Esophagus muscularis mucosa (tissue), 4 donors: ENCODE measurements at regions not wholly inside any gene's neighbourhood (a gene's known extent, or its start where the extent isn't known, plus 50 kb on each side); places are given as distances from the start of the nearest gene placed in this dataset.

ENCODE experiments used
- DNase-seq: peaks from one replicate; pipeline ENCODE4 v3.0.0-alpha.2; 2017; ENCODE audit errors: extremely low spot score
- H3K27ac ChIP-seq, 4 donors: fragments of 200-600 bp; sonication (generic); replicated peaks in 1 of 4; 1 replicate in 3 of 4; 2 replicates in 1 of 4; pipeline ENCODE4 v1.5.1; 2016 to 2019; ENCODE audit warnings: mild to moderate bottlenecking in 1 of 4
- H3K27me3 ChIP-seq, 4 donors: fragments of 200-600 bp; sonication (generic); one replicate each; pipeline versions ENCODE4 v1.5.1 to v1.6.0; 2016 to 2019
- H3K36me3 ChIP-seq, 4 donors: fragments of 200-600 bp; sonication (generic); one replicate each; pipeline ENCODE4 v1.5.1; 2016 to 2019
- H3K4me1 ChIP-seq, 4 donors: fragments of 200-600 bp; sonication (generic); one replicate each; pipeline ENCODE4 v1.5.1; 2016 to 2019
- H3K4me3 ChIP-seq, 4 donors: fragments of 200-600 bp; sonication (generic); 1 replicate in 2 of 4; 2 replicates in 2 of 4; pipeline ENCODE4 v1.5.1; 2016 to 2019; ENCODE audit warnings: mild to moderate bottlenecking in 4 of 4, moderate library complexity in 1 of 4
- H3K9me3 ChIP-seq, 4 donors: fragments of 200-600 bp; sonication (generic); 1 replicate in 3 of 4; 2 replicates in 1 of 4; pipeline ENCODE4 v1.5.1; 2016 to 2019
- EP300 ChIP-seq: sonication (generic); formaldehyde crosslinking; IDR thresholded peaks from one replicate; pipeline ENCODE4 v1.6.1; 2017; ENCODE audit warnings: antibody characterized with exemption
- POLR2A ChIP-seq: fragments of 450-650 bp; IDR thresholded peaks from one replicate; pipeline ENCODE4 v1.6.1; 2017; ENCODE audit warnings: antibody characterized with exemption, moderate library complexity, mild to moderate bottlenecking, low read depth
- POLR2AphosphoS5 ChIP-seq, 2 donors: sonication (generic); formaldehyde crosslinking; IDR thresholded peaks; one replicate each; pipeline ENCODE4 v1.6.1; 2017; ENCODE audit warnings: antibody characterized with exemption in 2 of 2
- WGBS: methylation state at CpG from one replicate; pipeline ENCODE4 v1.1.5; 2018; 5-methylcytosine and 5-hydroxymethylcytosine counted together
- intact Hi-C: fragments of 100-400 bp; cut with DNase I; formaldehyde crosslinking; loops from one replicate; pipeline ENCODE4 v1.15.1; 2023
- TF ChIP-seq, protein P1 (sequence below), 3 experiments: fragments of 200-600 bp in 2 of 3; fragments of 450-650 bp in 1 of 3; sonication (generic) in 2 of 3; IDR thresholded peaks; one replicate each; pipeline ENCODE4 v1.5.1; 2017 to 2019; ENCODE audit warnings: antibody characterized with exemption in 3 of 3, mild to moderate bottlenecking in 2 of 3, moderate library complexity in 1 of 3

DNA sequence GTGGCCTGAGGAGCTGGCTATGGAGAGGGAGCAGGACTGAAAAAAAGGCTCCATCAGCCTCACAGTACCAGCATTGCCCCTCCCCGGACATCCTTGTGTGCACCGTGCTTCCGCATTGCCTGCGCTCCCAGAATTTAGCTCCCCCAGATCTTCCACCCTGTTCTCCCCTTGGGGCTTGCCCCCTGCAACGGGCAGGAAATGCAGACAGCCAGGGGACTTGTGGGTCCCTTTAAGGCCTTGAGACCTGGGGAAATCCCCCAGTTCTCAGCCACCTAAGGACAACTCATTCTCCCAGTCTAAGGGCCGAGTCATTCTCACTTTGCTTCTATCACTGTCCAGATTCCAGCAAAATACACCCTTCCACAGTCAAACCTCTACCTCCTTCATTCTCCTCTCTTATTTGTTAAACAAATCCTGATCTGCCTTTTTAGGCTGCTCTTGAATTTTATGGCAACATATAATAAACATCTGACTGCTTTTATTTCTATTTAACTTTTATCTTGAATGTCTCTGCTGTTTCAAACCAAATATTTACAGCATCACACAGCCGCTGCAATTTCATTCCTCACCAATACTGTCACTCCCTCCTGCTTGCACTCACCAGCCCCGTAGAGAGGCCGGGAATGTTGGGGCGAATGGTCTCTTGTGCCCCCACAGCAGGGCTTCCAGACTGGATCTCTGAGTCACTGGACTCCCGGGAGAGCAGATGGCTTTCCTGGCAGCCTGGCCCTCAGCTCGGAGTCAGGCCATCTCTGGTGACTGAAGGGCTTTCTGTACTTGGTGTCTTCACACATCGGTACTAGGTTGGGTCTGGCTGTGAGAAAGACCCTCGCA is 221.9 kb downstream of the TSHZ3 start:
- Histone ChIP-seq H3K36me3 (no peaks in the 10 kb centered on the region), H3K4me1 (peaks cover 0 to 16% (median 13%) of the 10 kb centered on the region in 4 donors), H3K27ac (peak overlapping the region in 3 of 4 donors; percentile 33 to 53 (median 34)), H3K9me3 (no peaks in the 10 kb centered on the region), H3K27me3 (no peaks in the 10 kb centered on the region), H3K4me3 (no peak overlapping the region)
- DNase-seq: no peak
- TF ChIP-seq POLR2AphosphoS5 (IDR thresholded peaks at IDR 0.05): no peak
- no peak for TF ChIP-seq POLR2A
- TF ChIP-seq, protein P1, sequence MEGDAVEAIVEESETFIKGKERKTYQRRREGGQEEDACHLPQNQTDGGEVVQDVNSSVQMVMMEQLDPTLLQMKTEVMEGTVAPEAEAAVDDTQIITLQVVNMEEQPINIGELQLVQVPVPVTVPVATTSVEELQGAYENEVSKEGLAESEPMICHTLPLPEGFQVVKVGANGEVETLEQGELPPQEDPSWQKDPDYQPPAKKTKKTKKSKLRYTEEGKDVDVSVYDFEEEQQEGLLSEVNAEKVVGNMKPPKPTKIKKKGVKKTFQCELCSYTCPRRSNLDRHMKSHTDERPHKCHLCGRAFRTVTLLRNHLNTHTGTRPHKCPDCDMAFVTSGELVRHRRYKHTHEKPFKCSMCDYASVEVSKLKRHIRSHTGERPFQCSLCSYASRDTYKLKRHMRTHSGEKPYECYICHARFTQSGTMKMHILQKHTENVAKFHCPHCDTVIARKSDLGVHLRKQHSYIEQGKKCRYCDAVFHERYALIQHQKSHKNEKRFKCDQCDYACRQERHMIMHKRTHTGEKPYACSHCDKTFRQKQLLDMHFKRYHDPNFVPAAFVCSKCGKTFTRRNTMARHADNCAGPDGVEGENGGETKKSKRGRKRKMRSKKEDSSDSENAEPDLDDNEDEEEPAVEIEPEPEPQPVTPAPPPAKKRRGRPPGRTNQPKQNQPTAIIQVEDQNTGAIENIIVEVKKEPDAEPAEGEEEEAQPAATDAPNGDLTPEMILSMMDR (IDR thresholded peaks at IDR 0.05): no peak
- TF ChIP-seq EP300: no peak
- intact Hi-C loops: no loop called here
- 49% methylated on average over 11 of the region's 14 CpGs for WGBS

DNA sequence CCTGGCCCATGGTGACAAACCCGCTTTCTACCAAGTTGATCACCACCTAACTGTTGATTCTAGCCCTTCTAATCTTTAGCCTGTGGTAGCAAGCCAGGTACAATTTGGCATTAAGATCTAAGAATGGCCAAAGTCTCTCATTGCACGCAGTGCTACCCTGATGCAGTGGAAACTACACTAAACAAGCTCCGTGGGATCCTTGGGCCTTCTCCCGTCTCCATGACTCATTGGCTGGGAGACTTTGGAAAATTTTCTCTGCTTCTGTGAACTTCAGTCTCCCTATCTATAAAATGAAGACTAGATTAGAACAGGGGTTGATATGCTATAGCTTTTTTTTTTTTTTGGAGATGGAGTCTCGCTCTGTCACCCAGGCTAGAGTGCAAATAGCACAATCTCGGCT is 223.0 kb downstream of the TSHZ3 start:
- H3K4me3 ChIP-seq: no peak overlapping the region
- DNase-seq: no peak
- intact Hi-C loops: no loop called here
- H3K4me1 ChIP-seq: peaks cover 0 to 16% (median 13%) of the 10 kb centered on the region in 4 donors
- WGBS: 90% methylated on average over 6 of the region's 6 CpGs
- TF ChIP-seq EP300 (no peak), POLR2A (no peak), POLR2AphosphoS5 (IDR thresholded peaks at IDR 0.05) (no peak)
- TF ChIP-seq, protein P1 (IDR thresholded peaks at IDR 0.05): no peak
- H3K27ac ChIP-seq: no peak overlapping the region
- no peaks in the 10 kb centered on the region for H3K27me3 ChIP-seq
- no peaks in the 10 kb centered on the region for H3K36me3 ChIP-seq
- no peaks in the 10 kb centered on the region for H3K9me3 ChIP-seq

DNA sequence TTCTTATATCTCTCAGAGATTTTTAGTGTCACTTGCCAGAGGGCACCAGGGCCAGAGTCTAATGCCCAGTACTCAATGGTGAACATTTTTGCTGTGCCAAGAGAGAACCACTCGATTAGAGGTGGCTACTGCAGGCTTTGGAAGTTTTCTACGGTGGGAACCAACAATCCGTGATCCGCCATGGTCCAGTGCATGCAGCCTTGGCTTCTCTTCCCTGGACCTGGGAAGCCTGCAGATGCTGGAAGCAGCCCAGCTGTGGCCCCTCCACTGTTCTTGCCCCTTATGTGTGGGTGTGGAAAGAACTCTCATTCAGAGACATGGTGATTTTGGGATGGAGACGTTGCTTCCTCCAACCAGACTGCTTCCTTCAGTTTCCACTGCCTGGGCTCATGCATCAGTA is 224.2 kb downstream of the TSHZ3 start:
- no peaks in the 10 kb centered on the region for H3K9me3 ChIP-seq
- TF ChIP-seq EP300: no peak
- TF ChIP-seq, protein P1 (IDR thresholded peaks at IDR 0.05): no peak
- TF ChIP-seq POLR2AphosphoS5 (IDR thresholded peaks at IDR 0.05): no peak
- TF ChIP-seq POLR2A: no peak
- H3K4me3 ChIP-seq: no peak overlapping the region
- H3K4me1 ChIP-seq: peaks cover 0 to 16% (median 13%) of the 10 kb centered on the region in 4 donors
- intact Hi-C loops: no loop called here
- no peak overlapping the region for H3K27ac ChIP-seq
- no peaks in the 10 kb centered on the region for H3K36me3 ChIP-seq
- WGBS: 98% methylated on average over 5 of the region's 5 CpGs
- DNase-seq: no peak
- no peaks in the 10 kb centered on the region for H3K27me3 ChIP-seq

DNA sequence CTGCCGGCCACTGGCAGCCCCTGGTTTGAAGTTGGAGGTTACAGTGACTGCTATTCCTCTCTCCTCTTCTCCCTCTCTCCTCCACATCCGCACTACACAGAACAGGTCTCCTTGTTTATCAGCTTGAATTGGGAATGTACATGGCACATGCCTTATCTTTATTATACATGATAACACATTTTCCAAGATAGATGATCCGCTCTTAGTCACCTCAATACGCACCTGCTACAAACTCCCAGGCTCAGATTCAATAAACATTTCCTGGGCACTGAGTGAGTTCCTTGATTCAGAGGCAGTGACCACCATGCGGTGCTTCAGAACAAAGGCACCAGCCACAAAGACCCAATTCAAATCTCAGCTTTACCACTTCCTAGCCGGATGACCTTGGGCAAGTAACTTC is 227.7 kb downstream of the TSHZ3 start:
- Histone ChIP-seq H3K36me3 (no peaks in the 10 kb centered on the region), H3K27me3 (no peaks in the 10 kb centered on the region), H3K4me1 (no peaks in the 10 kb centered on the region), H3K9me3 (no peaks in the 10 kb centered on the region), H3K4me3 (no peak overlapping the region), H3K27ac (no peak overlapping the region)
- no peak for DNase-seq
- no peak for TF ChIP-seq EP300
- TF ChIP-seq POLR2A: no peak
- no peak for TF ChIP-seq POLR2AphosphoS5 (IDR thresholded peaks at IDR 0.05)
- TF ChIP-seq, protein P1 (IDR thresholded peaks at IDR 0.05): no peak
- 96% methylated on average over 6 of the region's 6 CpGs for WGBS
- intact Hi-C loops: no loop called here

DNA sequence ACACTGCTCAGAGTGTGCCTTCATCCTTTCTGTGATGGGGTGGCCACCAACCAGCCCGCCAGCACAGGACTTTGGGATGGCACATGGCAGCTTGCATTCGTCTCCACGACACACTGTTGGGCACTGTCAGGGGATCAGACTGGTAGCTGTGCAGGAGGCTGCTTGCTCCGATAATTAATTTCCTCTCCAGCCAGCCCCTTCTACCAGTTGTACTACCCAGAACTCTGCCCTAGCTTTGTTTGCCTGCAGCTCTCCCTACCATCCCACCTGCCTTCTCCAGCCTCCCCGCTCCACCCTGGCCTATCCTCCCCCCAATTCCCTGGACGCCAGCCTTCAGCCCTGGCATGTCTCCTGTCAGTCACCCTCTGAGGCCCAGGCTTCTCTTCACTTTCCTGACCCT is 228.3 kb downstream of the TSHZ3 start:
- TF ChIP-seq, protein P1 (IDR thresholded peaks at IDR 0.05): no peak
- TF ChIP-seq POLR2A (no peak), EP300 (no peak), POLR2AphosphoS5 (IDR thresholded peaks at IDR 0.05) (no peak)
- Histone ChIP-seq H3K9me3 (no peaks in the 10 kb centered on the region), H3K36me3 (no peaks in the 10 kb centered on the region), H3K4me1 (no peaks in the 10 kb centered on the region), H3K4me3 (no peak overlapping the region), H3K27ac (no peak overlapping the region), H3K27me3 (no peaks in the 10 kb centered on the region)
- 95% methylated on average over 6 of the region's 6 CpGs for WGBS
- DNase-seq: no peak
- intact Hi-C loops: no loop called here
